Tibial artery (tissue), 4 donors: ENCODE measurements at regions not wholly inside any gene's neighbourhood (a gene's known extent, or its start where the extent isn't known, plus 50 kb on each side); places are given as distances from the start of the nearest gene placed in this dataset.

Experiments used
- DNase-seq, 2 donors: peaks; one replicate each; pipeline ENCODE4 v3.0.0-alpha.2; 2019
- H3K27ac ChIP-seq, 2 donors: fragments of 200-600 bp; sonication (generic) in 1 of 2; 1 replicate in 1 of 2; 2 replicates in 1 of 2; pipeline ENCODE4 v1.5.1; 2018 to 2019; ENCODE audit warnings: mild to moderate bottlenecking in 1 of 2
- H3K27me3 ChIP-seq, 2 donors: fragments of 200-600 bp; sonication (generic) in 1 of 2; one replicate each; pipeline versions ENCODE4 v1.5.1 to v1.6.0; 2016 to 2019
- H3K36me3 ChIP-seq, 3 donors: fragments of 200-600 bp; sonication (generic) in 2 of 3; one replicate each; pipeline ENCODE4 v1.5.1; 2016 to 2019; ENCODE audit warnings: mild to moderate bottlenecking in 2 of 3
- H3K4me1 ChIP-seq, 4 donors: fragments of 200-600 bp; sonication (generic) in 2 of 4; 1 replicate in 3 of 4; 2 replicates in 1 of 4; pipeline ENCODE4 v1.5.1; 2016 to 2019
- H3K4me3 ChIP-seq, 2 donors: fragments of 200-600 bp; sonication (generic) in 1 of 2; 1 replicate in 1 of 2; 2 replicates in 1 of 2; pipeline ENCODE4 v1.5.1; 2018 to 2019; ENCODE audit warnings: mild to moderate bottlenecking in 2 of 2
- H3K9me3 ChIP-seq, 3 donors: fragments of 200-600 bp; sonication (generic) in 1 of 3; one replicate each; pipeline ENCODE4 v1.5.1; 2016 to 2019
- CTCF ChIP-seq, 2 experiments: fragments of 200-600 bp in 1 of 2; fragments of 450-650 bp in 1 of 2; IDR thresholded peaks; one replicate each; pipeline ENCODE4 v1.5.1; 2017 to 2019; ENCODE audit warnings: antibody characterized with exemption in 2 of 2, mild to moderate bottlenecking in 1 of 2, moderate library complexity in 1 of 2
- intact Hi-C: fragments of 100-400 bp; cut with DNase I; formaldehyde crosslinking; loops from one replicate; pipeline ENCODE4 v1.15.0; 2023; ENCODE audit warnings: low total_unique reads

GRCh38 chr2:39949131-39949530 is 170.1 kb upstream of the THUMPD2 start:
- no peak for DNase-seq
- intact Hi-C loops, result no loop called here
- Histone ChIP-seq H3K27ac (no peak overlapping the region), H3K9me3 (no peaks in the 10 kb centered on the region), H3K4me1 (no peaks in the 10 kb centered on the region), H3K4me3 (no peak overlapping the region), H3K36me3 (no peaks in the 10 kb centered on the region), H3K27me3 (no peaks in the 10 kb centered on the region)
- TF ChIP-seq CTCF (IDR thresholded peaks at IDR 0.05), result no peak

GRCh38 chr2:39948016-39948719 is 169.1 kb upstream of the THUMPD2 start:
- Histone ChIP-seq H3K36me3 (no peaks in the 10 kb centered on the region), H3K27me3 (no peaks in the 10 kb centered on the region), H3K4me3 (no peak overlapping the region), H3K27ac (no peak overlapping the region), H3K4me1 (peaks cover 0 to under 1% (median 0%) of the 10 kb centered on the region in 4 donors), H3K9me3 (no peaks in the 10 kb centered on the region)
- no peak for TF ChIP-seq CTCF (IDR thresholded peaks at IDR 0.05)
- intact Hi-C loops, result no loop called here
- no peak for DNase-seq

- H3K9me3 ChIP-seq, result no peaks in the 10 kb centered on the region
- intact Hi-C loops, result no loop called here
- H3K4me1 ChIP-seq, result peaks cover 0 to 8% (median 0%) of the 10 kb centered on the region in 4 donors
- H3K27me3 ChIP-seq, result no peaks in the 10 kb centered on the region
- DNase-seq, result no peak
- no peaks in the 10 kb centered on the region for H3K36me3 ChIP-seq
- no peak overlapping the region for H3K27ac ChIP-seq
- no peak overlapping the region for H3K4me3 ChIP-seq
- TF ChIP-seq CTCF (IDR thresholded peaks at IDR 0.05), result no peak
Observed at GRCh38 chr2:39947294-39948015, 168.4 kb upstream of the THUMPD2 start.

GRCh38 chr2:39942950-39943349 is 163.9 kb upstream of the THUMPD2 start:
- H3K4me1 ChIP-seq, result peaks cover 0 to 12% (median 0%) of the 10 kb centered on the region in 4 donors
- no peak for DNase-seq
- H3K4me3 ChIP-seq, result no peak overlapping the region
- H3K36me3 ChIP-seq, result no peaks in the 10 kb centered on the region
- H3K9me3 ChIP-seq, result no peaks in the 10 kb centered on the region
- H3K27ac ChIP-seq, result no peak overlapping the region
- intact Hi-C loops, result no loop called here
- TF ChIP-seq CTCF (IDR thresholded peaks at IDR 0.05), result no peak
- H3K27me3 ChIP-seq, result no peaks in the 10 kb centered on the region

GRCh38 chr2:39938035-39938835 is 159.2 kb upstream of the THUMPD2 start:
- H3K27me3 ChIP-seq, result no peaks in the 10 kb centered on the region
- no peaks in the 10 kb centered on the region for H3K36me3 ChIP-seq
- H3K4me3 ChIP-seq, result no peak overlapping the region
- H3K4me1 ChIP-seq, result peaks cover 0 to 12% (median 0%) of the 10 kb centered on the region in 4 donors
- intact Hi-C loops, result no loop called here
- TF ChIP-seq CTCF (IDR thresholded peaks at IDR 0.05), result no peak
- no peak for DNase-seq
- no peak overlapping the region for H3K27ac ChIP-seq
- H3K9me3 ChIP-seq, result no peaks in the 10 kb centered on the region
